NCI-H1105 treated with DMSO at 0.1 percent for 48 hours (cell line): ENCODE measurements at regions not wholly inside any gene's neighbourhood (a gene's known extent, or its start where the extent isn't known, plus 50 kb on each side); places are given as distances from the start of the nearest gene placed in this dataset.
"Not testable (repeated sequence)": the region's sequence is repeated elsewhere in the genome, so short reads cannot be mapped to it uniquely, and the experiment has no call there.

Experiments
- DNase-seq: peaks from one replicate; lab custom pipeline; 2025; lab: John Stamatoyannopoulos, UW

GRCh38 chr12:85574291-85574690 is 261.9 kb downstream of the RASSF9 start:
- no peak for DNase-seq

GRCh38 chr12:85575120-85576096 is 260.8 kb downstream of the RASSF9 start:
- DNase-seq: peak; percentile 50

GRCh38 chr12:85580562-85581168 is 255.5 kb downstream of the RASSF9 start:
- DNase-seq: no peak

- no peak for DNase-seq
These were observed 249.1 kb downstream of the RASSF9 start for GRCh38 chr12:85587158-85587557.

- DNase-seq: no peak
These were observed 248.0 kb downstream of the RASSF9 start for GRCh38 chr12:85588221-85588620.

GRCh38 chr12:85600841-85601240 is 235.4 kb downstream of the RASSF9 start:
- DNase-seq: no peak

GRCh38 chr12:85603556-85603955 is 232.7 kb downstream of the RASSF9 start:
- DNase-seq: no peak

- no peak for DNase-seq
These were observed 229.8 kb downstream of the RASSF9 start for GRCh38 chr12:85606455-85606854.

- DNase-seq: no peak
These were observed 226.4 kb downstream of the RASSF9 start for GRCh38 chr12:85609778-85610177.

GRCh38 chr12:85610194-85610593 is 226.0 kb downstream of the RASSF9 start:
- DNase-seq: no peak

GRCh38 chr12:85616201-85616600 is 220.0 kb downstream of the RASSF9 start:
- no peak for DNase-seq

GRCh38 chr12:85617307-85618091 is 218.7 kb downstream of the RASSF9 start:
- no peak for DNase-seq

GRCh38 chr12:85621041-85621440 is 215.2 kb downstream of the RASSF9 start:
- no peak for DNase-seq

- no peak for DNase-seq
These were observed 212.4 kb downstream of the RASSF9 start for GRCh38 chr12:85623763-85624162.

- DNase-seq: no peak
These were observed 210.7 kb downstream of the RASSF9 start for GRCh38 chr12:85625467-85625866.

GRCh38 chr12:85626001-85626783 is 210.0 kb downstream of the RASSF9 start:
- DNase-seq: no peak

GRCh38 chr12:85626784-85627171 is 209.4 kb downstream of the RASSF9 start:
- no peak for DNase-seq

GRCh38 chr12:85627584-85627983 is 208.6 kb downstream of the RASSF9 start:
- DNase-seq: no peak

GRCh38 chr12:85628562-85628961 is 207.6 kb downstream of the RASSF9 start:
- DNase-seq: not testable (repeated sequence)

GRCh38 chr12:85630851-85631250 is 205.4 kb downstream of the RASSF9 start:
- no peak for DNase-seq

- no peak for DNase-seq
These were observed 203.8 kb downstream of the RASSF9 start for GRCh38 chr12:85632390-85632789.

- peak; percentile 14 for DNase-seq
These were observed 202.7 kb downstream of the RASSF9 start for GRCh38 chr12:85633491-85633890.
